ENCODE measurements at regions not wholly inside any gene's neighbourhood (a gene's known extent, or its start where the extent isn't known, plus 50 kb on each side); places are given as distances from the start of the nearest gene placed in this dataset.
"Not testable (repeated sequence)": the region's sequence is repeated elsewhere in the genome, so short reads cannot be mapped to it uniquely, and the experiment has no call there.

DNA sequence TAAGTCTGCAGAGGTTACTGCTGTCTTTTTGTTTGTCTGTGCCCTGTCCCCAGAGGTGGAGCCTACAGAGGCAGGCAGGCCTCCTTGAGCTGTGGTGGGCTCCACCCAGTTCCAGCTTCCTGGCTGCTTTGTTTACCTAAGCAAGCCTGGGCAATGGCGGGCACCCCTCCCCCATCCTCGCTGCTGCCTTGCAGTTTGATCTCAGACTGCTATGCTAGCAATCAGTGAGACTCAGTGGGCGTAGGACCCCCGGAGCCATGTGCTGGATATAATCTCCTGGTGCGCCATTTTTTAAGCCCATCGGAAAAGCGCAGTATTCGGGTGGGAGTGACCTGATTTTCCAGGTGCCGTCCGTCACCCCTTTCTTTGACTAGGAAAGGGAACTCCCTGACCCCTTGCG, 1363.1 kb downstream of the HACE1 start:
- ATAC-seq; DNase-seq (ENCODE audit: missing footprints); intact Hi-C loops (cut with DNase I): not testable (repeated sequence)

DNA sequence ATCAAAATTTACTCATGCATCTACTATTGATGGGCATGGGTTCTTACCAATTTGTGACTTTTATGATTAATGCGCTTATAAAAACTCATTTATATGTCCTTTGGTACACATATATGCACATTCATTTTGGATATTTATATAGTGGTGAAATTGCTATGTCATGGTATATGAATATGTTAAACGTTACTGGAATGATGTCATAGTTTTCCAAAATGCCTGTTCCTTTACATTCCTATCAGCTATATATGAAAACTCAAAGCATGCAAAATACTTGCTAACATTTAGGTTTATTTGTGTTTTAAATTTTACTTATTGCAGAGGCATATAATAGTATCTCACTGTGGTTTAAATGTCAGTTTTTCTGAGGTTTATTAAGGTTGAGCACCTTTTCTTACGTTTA, 1403.1 kb downstream of the HACE1 start:
- ATAC-seq (no peak), DNase-seq (ENCODE audit: missing footprints) (no peak)
- intact Hi-C loops (cut with DNase I), result no loop called here

- ATAC-seq, result no peak
- intact Hi-C loops (cut with DNase I), result no loop called here
- DNase-seq (ENCODE audit: missing footprints), result no peak
Observed at GRCh38 chr6:103455275-103455674, 1404.4 kb downstream of the HACE1 start.

- ATAC-seq, result no peak
- DNase-seq (ENCODE audit: missing footprints), result no peak
- intact Hi-C loops (cut with DNase I), result no loop called here
Observed at GRCh38 chr6:103409475-103409874, 1450.2 kb downstream of the HACE1 start.

GRCh38 chr6:103405321-103405720, 1454.4 kb downstream of the HACE1 start:
- intact Hi-C loops (cut with DNase I), result no loop called here
- DNase-seq (ENCODE audit: missing footprints) (no peak), ATAC-seq (no peak)

DNA sequence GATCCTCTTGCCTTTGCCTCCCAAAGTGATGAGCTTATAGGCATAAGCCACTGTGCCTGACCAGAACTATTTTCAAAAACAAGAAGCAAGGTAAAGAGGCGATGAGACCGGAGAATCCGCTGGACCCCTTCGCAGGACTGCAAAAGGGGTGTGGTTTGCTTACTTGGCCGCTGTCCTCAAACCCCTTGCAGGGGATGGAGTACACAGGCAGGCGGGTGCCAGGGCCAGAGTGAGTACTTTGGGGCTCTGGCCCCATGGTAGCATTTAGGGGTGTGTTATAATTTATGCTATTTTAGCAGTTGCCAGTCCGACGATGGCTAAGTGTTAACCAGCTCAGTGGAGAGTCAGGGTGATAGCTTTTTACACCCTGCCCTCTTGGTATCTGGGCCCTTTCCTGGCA, 1454.9 kb downstream of the HACE1 start:
- intact Hi-C loops (cut with DNase I), result no loop called here
- DNase-seq (ENCODE audit: missing footprints), result no peak
- ATAC-seq, result no peak

DNA sequence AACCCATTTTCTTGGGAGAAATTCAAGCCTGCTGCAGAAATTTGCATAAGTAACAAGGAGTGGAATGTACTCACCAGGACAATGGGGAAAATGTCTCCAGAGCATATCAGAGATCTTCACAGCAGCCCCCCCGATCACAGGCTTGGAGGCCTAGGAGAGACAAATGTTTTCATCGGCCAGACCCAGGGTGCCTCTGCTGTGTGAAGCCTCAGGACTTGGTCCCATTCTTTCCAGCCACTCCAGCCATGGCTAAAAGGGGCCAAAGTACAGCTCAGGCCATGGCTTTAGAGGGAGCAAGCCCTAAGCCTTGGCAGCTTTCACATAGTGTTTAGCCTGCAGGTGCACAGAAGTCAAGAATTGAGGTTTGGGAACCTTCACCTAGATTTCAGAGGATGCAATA, 1463.0 kb downstream of the HACE1 start:
- ATAC-seq (no peak), DNase-seq (ENCODE audit: missing footprints) (no peak)
- intact Hi-C loops (cut with DNase I), result no loop called here

GRCh38 chr6:103379272-103379671, 1480.4 kb downstream of the HACE1 start:
- intact Hi-C loops (cut with DNase I), result no loop called here
- no peak for ATAC-seq
- no peak for DNase-seq (ENCODE audit: missing footprints)

DNA sequence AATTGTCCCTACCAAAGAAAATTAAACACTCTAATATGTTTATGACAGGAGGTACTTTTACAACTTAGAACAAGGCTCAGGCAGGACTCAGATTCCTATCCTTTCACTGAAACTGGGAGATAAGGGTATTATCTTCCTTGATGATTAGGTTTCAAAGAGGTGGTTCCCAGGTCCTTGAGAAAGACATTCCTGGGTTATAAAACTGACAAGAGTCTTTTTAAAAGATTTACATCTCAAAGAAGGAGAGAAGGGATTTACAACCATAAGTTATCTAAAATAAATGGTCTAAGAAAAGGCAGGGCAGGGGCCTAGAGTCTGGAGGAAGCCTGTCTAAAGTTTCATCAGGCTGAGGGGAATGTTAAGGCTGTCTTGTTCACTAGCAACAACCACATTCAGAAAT, 1492.5 kb downstream of the HACE1 start:
- intact Hi-C loops (cut with DNase I), result no loop called here
- DNase-seq (ENCODE audit: missing footprints) (no peak), ATAC-seq (no peak)

GRCh38 chr6:103356531-103356930, 1503.2 kb downstream of the HACE1 start:
- DNase-seq (ENCODE audit: missing footprints) (no peak), ATAC-seq (no peak)
- intact Hi-C loops (cut with DNase I), result no loop called here

- ATAC-seq, result no peak
- DNase-seq (ENCODE audit: missing footprints), result no peak
- intact Hi-C loops (cut with DNase I), result no loop called here
Observed at GRCh38 chr6:103344554-103345163, 1515.1 kb downstream of the HACE1 start.

DNA sequence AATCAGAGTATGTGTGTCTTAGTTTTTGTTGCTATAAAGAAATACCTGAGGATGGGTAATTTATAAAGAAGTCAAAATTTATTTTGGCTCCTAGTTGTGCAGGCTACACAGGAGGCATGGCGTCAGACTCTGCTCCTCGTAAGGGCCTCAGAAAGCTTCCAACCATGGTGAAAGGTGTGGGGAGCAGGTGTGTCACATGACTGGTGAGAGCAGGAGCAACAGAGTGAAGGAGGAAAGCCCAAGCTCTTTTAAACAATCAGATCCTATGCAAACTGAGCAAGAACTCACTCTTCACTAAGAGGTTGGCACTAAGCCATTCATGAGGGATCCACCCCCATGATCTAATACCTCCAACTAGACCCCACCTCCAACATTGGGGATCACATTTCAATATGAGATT, 1524.3 kb downstream of the HACE1 start:
- no peak for ATAC-seq
- intact Hi-C loops (cut with DNase I), result no loop called here
- DNase-seq (ENCODE audit: missing footprints), result no peak

DNA sequence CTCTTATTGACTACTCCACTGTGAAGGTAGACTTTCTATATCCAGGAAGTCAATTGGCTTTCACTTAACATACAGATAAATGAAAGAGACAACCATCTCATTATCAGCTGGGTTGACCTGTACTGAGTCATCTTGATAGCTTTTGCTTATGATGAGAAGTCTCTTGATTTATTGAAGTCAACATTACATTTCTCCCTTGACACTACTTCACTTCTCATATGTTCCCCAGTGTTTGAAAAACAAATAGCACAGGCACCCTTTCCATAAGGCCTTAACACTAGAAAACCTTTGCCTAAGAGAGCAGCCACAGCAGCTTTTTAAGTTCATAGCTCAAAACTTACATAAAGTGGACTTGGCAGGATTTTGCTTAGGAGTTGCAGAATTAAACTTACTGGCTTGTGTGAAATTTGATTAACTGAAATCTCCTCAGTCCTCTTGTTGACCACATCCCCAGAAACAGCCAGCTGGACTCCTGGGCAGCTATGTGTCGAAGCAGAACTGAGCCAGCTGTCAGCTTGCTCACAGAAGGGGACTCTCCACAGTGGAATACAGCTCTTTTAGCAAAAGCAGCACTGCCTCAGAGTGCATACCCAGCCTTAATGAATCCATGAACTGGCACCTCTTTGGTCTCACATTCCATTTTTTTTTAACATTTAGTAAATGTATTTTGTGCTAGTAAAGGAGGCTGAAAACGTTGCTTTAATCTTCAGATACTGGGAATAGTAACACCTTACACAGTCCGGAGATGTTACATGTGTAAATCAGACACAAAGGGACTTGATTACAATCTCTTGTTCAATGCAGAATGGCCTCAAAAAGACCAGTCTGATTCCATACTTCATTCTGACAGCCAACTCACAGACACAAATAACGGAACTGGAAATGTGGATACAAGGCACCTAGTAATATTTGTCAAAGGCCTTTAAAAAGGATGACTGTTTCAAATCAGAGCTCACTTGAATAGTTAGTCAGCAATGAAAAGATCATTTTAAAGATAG, 1532.7 kb downstream of the HACE1 start:
- intact Hi-C loops (cut with DNase I), result no loop called here
- DNase-seq (ENCODE audit: missing footprints) (no peak), ATAC-seq (no peak)

GRCh38 chr6:103313432-103313831, 1546.3 kb downstream of the HACE1 start:
- ATAC-seq, result no peak
- intact Hi-C loops (cut with DNase I), result no loop called here
- DNase-seq (ENCODE audit: missing footprints), result no peak

DNA sequence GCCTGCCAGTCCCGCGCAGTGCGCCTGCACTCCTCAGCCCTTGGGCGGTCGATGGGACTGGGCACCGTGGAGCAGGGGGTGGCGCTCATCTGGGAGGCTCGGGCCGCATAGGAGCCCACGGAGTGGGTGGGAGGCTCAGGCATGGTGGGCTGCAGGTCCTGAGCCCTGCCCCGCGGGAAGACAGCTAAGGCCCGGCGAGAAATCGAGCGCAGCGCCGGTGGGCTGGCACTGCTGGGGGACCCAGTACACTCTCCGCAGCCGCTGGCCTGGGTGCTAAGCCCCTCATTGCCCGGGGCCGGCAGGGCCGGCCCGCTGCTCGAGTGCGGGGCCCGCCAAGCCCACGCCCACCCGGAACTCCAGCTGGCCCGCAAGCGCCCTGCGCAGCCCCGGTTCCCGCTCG, 1565.3 kb downstream of the HACE1 start:
- intact Hi-C loops (cut with DNase I); DNase-seq (ENCODE audit: missing footprints); ATAC-seq: not testable (repeated sequence)

DNA sequence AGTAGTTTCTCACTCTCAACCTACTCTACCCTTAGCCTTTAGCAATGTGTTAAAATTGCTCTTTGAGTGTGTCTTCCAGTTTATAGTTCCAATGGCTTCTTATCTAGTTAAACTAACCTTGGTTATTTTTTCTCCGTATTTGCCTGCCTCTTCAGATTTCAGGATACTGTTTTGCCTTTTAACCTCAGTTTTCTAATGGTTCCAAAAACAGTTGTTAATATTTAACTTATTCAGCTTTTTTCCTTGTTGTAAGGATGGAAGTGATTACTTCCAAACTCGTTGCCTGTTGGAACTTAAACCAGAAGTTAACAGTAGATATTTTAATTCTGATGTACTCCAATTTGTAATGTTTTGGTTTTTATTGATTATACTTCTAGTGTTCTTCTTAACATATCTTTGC, 1574.9 kb downstream of the HACE1 start:
- intact Hi-C loops (cut with DNase I), result no loop called here
- ATAC-seq (no peak), DNase-seq (ENCODE audit: missing footprints) (no peak)

DNA sequence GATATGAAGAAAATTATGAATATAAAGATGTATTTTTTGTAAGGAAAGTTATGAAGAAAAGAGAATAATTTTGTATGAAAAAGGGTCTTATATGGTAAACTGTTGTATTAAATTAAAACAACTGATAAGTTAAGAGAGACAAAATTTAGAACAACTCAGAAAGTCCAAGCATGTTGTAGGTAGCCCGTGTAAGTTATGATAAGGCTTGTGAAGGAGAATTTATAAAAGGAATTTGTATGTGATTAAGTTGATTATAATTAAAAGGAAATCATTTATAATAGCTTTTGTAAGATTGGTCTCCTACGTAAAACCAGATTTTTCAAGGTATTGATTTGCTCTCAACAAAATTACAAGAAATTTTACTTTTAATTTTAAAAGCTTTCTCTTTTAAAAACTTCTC, 1579.3 kb downstream of the HACE1 start:
- DNase-seq (ENCODE audit: missing footprints) (no peak), ATAC-seq (no peak)
- intact Hi-C loops (cut with DNase I), result no loop called here

GRCh38 chr6:103277936-103278335, 1581.8 kb downstream of the HACE1 start:
- intact Hi-C loops (cut with DNase I), result no loop called here
- ATAC-seq, result no peak
- no peak for DNase-seq (ENCODE audit: missing footprints)

- ATAC-seq (no peak), DNase-seq (ENCODE audit: missing footprints) (no peak)
- intact Hi-C loops (cut with DNase I), result no loop called here
Observed at GRCh38 chr6:103273048-103273447, 1586.7 kb downstream of the HACE1 start.

DNA sequence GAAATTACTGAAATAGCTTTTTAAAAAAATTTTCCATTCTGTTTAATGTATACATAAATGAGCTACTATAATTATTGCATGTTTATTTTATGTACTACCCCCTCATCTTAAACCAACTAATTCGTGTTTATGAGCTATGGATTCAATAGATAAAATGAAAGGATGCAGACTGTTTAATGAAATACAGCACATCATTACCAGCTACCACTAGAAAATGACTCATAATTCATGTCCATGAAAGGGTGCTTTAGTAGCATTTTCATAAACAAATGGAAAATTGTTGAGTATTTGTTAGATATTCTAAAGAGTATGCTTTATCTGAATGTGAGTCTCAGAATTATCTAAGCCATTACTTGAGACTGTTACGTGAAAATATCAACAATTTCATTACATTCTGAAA, 1590.1 kb downstream of the HACE1 start:
- ATAC-seq, result no peak
- no peak for DNase-seq (ENCODE audit: missing footprints)
- intact Hi-C loops (cut with DNase I), result no loop called here

All from Right ventricle myocardium inferior (tissue), 1 donor.